Esophagus muscularis mucosa (tissue), 4 donors: ENCODE measurements at regions not wholly inside any gene's neighbourhood (a gene's known extent, or its start where the extent isn't known, plus 50 kb on each side); places are given as distances from the start of the nearest gene placed in this dataset.

ENCODE experiments used
- EP300 ChIP-seq: sonication (generic); formaldehyde crosslinking; IDR thresholded peaks from one replicate; pipeline ENCODE4 v1.6.1; 2017; ENCODE audit warnings: antibody characterized with exemption
- POLR2A ChIP-seq: fragments of 450-650 bp; IDR thresholded peaks from one replicate; pipeline ENCODE4 v1.6.1; 2017; ENCODE audit warnings: antibody characterized with exemption, moderate library complexity, mild to moderate bottlenecking, low read depth
- TF ChIP-seq, protein P1 (sequence below), 3 experiments: fragments of 200-600 bp in 2 of 3; fragments of 450-650 bp in 1 of 3; sonication (generic) in 2 of 3; IDR thresholded peaks; one replicate each; pipeline ENCODE4 v1.5.1; 2017 to 2019; ENCODE audit warnings: antibody characterized with exemption in 3 of 3, mild to moderate bottlenecking in 2 of 3, moderate library complexity in 1 of 3

DNA sequence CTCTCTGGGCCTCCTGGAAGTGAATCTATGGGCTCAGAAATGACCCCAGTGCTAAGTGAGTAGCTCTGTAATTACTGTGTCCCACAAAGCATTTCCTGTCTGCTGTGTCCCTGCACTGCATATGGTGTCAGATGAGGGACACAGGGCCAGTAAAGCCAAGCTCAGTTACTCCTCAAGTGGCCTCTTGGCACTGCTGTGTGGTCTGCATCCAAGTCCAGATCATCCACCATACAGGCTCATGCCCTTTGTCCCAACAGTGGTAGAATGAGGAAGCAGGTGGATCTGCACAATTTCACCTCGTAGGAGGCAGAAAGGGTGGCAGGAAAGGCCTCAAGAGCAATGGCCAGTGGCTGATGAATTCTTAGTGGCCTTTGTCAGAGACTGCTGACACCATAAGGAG is 146.8 kb downstream of the SOX9 start:
- TF ChIP-seq POLR2A (no peak), EP300 (no peak)
- TF ChIP-seq, protein P1, sequence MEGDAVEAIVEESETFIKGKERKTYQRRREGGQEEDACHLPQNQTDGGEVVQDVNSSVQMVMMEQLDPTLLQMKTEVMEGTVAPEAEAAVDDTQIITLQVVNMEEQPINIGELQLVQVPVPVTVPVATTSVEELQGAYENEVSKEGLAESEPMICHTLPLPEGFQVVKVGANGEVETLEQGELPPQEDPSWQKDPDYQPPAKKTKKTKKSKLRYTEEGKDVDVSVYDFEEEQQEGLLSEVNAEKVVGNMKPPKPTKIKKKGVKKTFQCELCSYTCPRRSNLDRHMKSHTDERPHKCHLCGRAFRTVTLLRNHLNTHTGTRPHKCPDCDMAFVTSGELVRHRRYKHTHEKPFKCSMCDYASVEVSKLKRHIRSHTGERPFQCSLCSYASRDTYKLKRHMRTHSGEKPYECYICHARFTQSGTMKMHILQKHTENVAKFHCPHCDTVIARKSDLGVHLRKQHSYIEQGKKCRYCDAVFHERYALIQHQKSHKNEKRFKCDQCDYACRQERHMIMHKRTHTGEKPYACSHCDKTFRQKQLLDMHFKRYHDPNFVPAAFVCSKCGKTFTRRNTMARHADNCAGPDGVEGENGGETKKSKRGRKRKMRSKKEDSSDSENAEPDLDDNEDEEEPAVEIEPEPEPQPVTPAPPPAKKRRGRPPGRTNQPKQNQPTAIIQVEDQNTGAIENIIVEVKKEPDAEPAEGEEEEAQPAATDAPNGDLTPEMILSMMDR (IDR thresholded peaks at IDR 0.05), result no peak
